ENCODE measurements at regions not wholly inside any gene's neighbourhood (a gene's known extent, or its start where the extent isn't known, plus 50 kb on each side); places are given as distances from the start of the nearest gene placed in this dataset.

GRCh38 chr10:2256241-2256640 is 518.9 kb upstream of the ADARB2 start:
- no peaks in the 10 kb centered on the region for H3K27me3 ChIP-seq
- no peak overlapping the region for H3K27ac ChIP-seq
- H3K9me3 ChIP-seq, result peaks cover 0 to 6% (median 0%) of the 10 kb centered on the region in 4 donors
- no peak overlapping the region for H3K4me3 ChIP-seq
- WGBS, 2 donors, result 76 to 83% methylated on average over 7 of the region's 7 CpGs
- DNase-seq, result no peak
- intact Hi-C loops (cut with DNase I), result no loop called here
- no peaks in the 10 kb centered on the region for H3K36me3 ChIP-seq
- TF ChIP-seq CTCF (IDR thresholded peaks at IDR 0.05) (no peak), POLR2A (IDR thresholded peaks at IDR 0.05) (no peak), EP300 (IDR thresholded peaks at IDR 0.05) (no peak), POLR2AphosphoS5 (IDR thresholded peaks at IDR 0.05) (no peak)
- H3K4me1 ChIP-seq, result no peaks in the 10 kb centered on the region

GRCh38 chr10:2252096-2252495 is 514.8 kb upstream of the ADARB2 start:
- TF ChIP-seq POLR2A (IDR thresholded peaks at IDR 0.05) (no peak), CTCF (IDR thresholded peaks at IDR 0.05) (no peak), EP300 (IDR thresholded peaks at IDR 0.05) (no peak), POLR2AphosphoS5 (IDR thresholded peaks at IDR 0.05) (no peak)
- WGBS, 2 donors, result 60 to 70% methylated on average over 6 of the region's 6 CpGs
- intact Hi-C loops (cut with DNase I), result no loop called here

GRCh38 chr10:2251631-2252030 is 514.3 kb upstream of the ADARB2 start:
- no peaks in the 10 kb centered on the region for H3K4me1 ChIP-seq
- no peak overlapping the region for H3K4me3 ChIP-seq
- H3K27ac ChIP-seq, result no peak overlapping the region
- TF ChIP-seq POLR2A (IDR thresholded peaks at IDR 0.05), result no peak
- no peak for TF ChIP-seq EP300 (IDR thresholded peaks at IDR 0.05)
- TF ChIP-seq CTCF (IDR thresholded peaks at IDR 0.05), result no peak
- no peak for TF ChIP-seq POLR2AphosphoS5 (IDR thresholded peaks at IDR 0.05)
- no peaks in the 10 kb centered on the region for H3K27me3 ChIP-seq
- no peaks in the 10 kb centered on the region for H3K36me3 ChIP-seq
- WGBS, 2 donors, result 48 to 57% methylated on average over 8 of the region's 8 CpGs
- no peak for DNase-seq
- H3K9me3 ChIP-seq, result peaks cover 0 to 8% (median 0%) of the 10 kb centered on the region in 4 donors
- intact Hi-C loops (cut with DNase I), result no loop called here

More at GRCh38 chr10:2252096-2252495, 514.8 kb upstream of the ADARB2 start:
- Histone ChIP-seq H3K9me3 (peaks cover 0 to 8% (median 0%) of the 10 kb centered on the region in 4 donors), H3K27ac (no peak overlapping the region), H3K4me1 (no peaks in the 10 kb centered on the region), H3K36me3 (no peaks in the 10 kb centered on the region), H3K4me3 (no peak overlapping the region), H3K27me3 (no peaks in the 10 kb centered on the region)
- no peak for DNase-seq

- H3K4me3 ChIP-seq, result no peak overlapping the region
- H3K27ac ChIP-seq, result no peak overlapping the region
- whole genome bisulfite sequencing, 2 donors, result 81 to 85% methylated on average over 5 of the region's 5 CpGs
- intact Hi-C loops (cut with DNase I), result no loop called here
- H3K4me1 ChIP-seq, result no peaks in the 10 kb centered on the region
- peaks cover 0 to 3% (median 0%) of the 10 kb centered on the region in 4 donors for H3K9me3 ChIP-seq
- H3K36me3 ChIP-seq, result no peaks in the 10 kb centered on the region
- no peaks in the 10 kb centered on the region for H3K27me3 ChIP-seq
- no peak for TF ChIP-seq POLR2A (IDR thresholded peaks at IDR 0.05)
- no peak for TF ChIP-seq EP300 (IDR thresholded peaks at IDR 0.05)
- no peak for DNase-seq
Observed at GRCh38 chr10:2246747-2247146, 509.4 kb upstream of the ADARB2 start.

- 93 to 94% methylated on average over 5 of the region's 5 CpGs for WGBS, 2 donors
- Histone ChIP-seq H3K9me3 (peaks cover 0 to 3% (median 0%) of the 10 kb centered on the region in 4 donors), H3K4me1 (no peaks in the 10 kb centered on the region), H3K27ac (no peak overlapping the region), H3K4me3 (no peak overlapping the region), H3K36me3 (no peaks in the 10 kb centered on the region), H3K27me3 (no peaks in the 10 kb centered on the region)
- no peak for DNase-seq
- intact Hi-C loops (cut with DNase I), result no loop called here
- TF ChIP-seq EP300 (IDR thresholded peaks at IDR 0.05), result no peak
- TF ChIP-seq POLR2AphosphoS5 (IDR thresholded peaks at IDR 0.05), result no peak
- TF ChIP-seq CTCF (IDR thresholded peaks at IDR 0.05), result no peak
- TF ChIP-seq POLR2A (IDR thresholded peaks at IDR 0.05), result no peak
Observed at GRCh38 chr10:2245580-2245979, 508.3 kb upstream of the ADARB2 start.

All from sigmoid colon (tissue), 6 donors.